GM19043 (cell line): ENCODE measurements at regions not wholly inside any gene's neighbourhood (a gene's known extent, or its start where the extent isn't known, plus 50 kb on each side); places are given as distances from the start of the nearest gene placed in this dataset.
"Not testable (repeated sequence)": the region's sequence is repeated elsewhere in the genome, so short reads cannot be mapped to it uniquely, and the experiment has no call there.

Experiments
- ATAC-seq: cut with Tn5 transposase; IDR thresholded peaks from one replicate; pipeline ENCODE4 v1.9.1; 2021; ENCODE audit warnings: low read depth; ENCODE audit not compliant: unreplicated experiment

DNA sequence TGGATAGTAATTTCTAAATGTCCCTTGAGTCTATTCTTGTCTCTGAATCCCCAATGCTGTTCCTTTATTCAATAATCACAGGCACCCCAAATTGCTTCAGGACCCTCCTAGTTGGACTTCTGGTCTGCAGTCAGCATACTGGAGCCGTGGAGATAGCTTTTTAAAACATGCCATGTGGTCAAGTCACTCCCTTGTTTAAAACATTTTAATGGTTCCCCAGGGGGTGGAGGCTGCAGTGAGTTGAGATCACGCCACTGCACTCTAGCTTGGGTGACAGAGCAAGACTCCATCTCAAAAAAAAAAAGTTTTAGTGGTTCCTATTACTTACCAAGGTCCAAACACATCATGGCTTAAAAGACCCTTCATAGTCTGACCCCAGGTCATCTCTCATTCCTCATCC, 220.3 kb downstream of the ADAMTS15 start:
- no peak for ATAC-seq

DNA sequence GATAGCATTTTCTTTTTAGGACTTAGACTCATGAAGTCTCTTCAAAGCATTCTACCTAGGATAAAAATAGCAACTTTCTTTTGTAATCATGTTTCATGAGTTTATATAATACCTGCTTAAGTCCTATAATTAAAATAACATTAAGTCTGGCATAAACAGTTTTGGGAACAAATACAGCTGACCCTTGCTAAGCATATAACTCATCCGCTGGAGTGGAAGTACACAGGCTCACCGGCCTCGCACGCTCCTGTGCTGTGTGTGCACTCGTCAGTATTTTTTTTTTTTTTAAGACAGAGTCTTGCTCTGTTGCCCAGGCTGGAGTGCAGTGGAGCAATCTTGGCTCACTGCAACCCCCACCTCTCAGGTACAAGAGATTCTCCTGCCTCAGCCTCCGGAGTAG, 221.8 kb downstream of the ADAMTS15 start:
- ATAC-seq = no peak

DNA sequence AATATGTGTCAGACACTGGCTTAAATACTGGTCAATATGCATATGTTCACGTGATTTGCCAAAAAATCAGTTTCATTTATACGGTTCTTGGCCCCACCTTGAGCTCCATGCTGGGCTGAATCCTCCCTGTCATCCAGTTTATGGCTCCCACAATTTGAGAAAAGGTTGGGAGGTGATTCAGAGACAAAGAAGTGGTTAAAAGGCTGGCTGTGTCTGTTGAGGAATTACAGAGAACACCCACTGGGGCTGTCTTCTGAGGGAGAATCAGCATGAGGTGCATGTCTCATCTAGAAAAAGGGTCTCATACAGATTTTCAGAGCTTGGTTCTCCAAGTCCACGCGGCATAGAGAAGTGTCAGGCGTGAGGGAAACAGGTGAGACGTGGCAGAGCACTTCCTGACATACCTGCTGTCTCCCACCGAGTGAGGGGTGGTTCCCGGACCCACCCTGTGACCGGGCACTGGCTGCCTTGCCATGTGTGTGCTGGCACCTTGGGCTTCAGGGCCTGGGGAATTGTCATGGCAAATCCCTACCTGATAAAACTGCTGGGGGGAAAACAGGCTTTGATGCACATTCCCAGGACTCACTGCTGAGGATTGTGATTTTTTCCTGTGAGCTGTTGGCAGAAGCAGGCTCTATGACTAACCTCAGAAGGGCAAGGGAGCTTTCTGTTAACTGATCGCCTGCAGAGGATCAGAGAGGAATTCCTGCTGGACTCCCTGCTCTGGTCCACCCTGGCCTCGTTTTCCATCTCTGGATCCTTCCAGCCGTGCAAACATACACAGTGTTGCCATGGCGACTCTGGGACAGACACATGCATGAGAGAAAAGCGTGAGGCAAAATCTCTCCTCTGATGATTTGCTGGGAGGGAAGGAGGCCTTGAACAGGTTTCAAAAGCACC, 223.6 kb downstream of the ADAMTS15 start:
- ATAC-seq = no peak

DNA sequence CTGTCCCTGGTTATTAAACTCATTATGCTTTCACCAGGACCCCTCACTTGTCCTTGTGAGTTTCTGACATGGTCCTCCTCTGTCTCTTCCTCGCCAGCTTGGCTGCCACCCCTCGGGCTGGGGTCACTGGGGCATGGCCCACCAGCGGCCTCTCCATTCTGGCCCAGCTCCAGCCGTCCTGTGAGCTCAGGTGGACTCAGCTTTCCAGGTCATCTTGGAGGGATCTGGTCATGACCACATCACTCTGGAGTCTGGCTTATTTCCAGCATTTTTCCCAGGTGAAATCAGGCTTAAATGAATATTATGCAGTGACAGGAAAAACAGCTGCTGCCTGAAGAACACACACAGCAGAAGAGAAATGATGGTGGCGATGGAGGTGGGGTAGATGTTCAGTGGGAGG, 224.5 kb downstream of the ADAMTS15 start:
- ATAC-seq = no peak

DNA sequence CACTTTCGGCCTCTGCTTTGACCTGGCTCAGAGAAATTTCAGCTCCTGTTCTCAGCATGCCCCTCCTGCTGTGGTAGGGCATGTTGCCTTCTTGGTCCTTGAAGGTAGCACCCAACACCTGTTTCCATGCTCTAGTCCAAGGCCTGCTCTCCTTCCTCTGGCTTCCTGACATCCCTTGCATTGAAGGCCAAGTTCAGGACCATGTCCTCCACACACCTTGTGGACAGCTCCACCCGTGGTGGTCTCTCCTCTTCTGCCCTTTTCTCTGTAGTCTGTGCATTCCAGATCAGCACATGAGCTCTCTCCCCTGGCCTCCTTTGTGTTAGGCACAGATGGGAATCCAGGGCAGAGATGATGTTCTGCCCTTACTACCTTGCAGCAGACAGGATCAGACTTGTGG, 225.3 kb downstream of the ADAMTS15 start:
- no peak for ATAC-seq

DNA sequence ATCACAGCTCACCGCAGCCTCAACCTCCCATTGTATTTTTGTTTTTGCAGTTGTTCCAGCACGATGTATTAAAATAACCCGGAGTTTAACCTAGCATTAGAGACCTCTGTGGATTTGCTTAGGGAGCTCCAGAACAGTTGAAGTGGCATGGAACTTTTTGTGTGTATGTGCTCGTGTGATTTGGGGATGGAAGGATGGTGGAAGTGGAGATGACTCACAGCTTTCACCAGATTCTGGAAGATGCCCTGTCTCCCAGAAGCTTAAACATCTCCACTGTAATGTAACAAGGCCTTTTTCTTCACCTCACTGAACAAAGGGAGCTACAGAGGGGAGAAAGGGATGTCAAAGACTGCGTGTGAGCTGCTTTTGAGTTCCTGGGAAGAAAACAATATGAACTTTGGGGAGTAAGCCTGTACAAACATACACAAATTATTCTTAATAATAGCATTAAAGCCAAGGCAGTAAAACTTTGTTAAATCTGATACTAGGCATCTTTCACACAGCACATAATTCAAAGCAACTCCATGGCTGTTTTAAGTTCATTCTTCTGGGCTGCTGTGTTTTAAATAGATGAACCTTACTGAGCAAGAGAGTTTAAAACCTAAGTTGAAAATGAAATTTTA, 226.4 kb downstream of the ADAMTS15 start:
- no peak for ATAC-seq

DNA sequence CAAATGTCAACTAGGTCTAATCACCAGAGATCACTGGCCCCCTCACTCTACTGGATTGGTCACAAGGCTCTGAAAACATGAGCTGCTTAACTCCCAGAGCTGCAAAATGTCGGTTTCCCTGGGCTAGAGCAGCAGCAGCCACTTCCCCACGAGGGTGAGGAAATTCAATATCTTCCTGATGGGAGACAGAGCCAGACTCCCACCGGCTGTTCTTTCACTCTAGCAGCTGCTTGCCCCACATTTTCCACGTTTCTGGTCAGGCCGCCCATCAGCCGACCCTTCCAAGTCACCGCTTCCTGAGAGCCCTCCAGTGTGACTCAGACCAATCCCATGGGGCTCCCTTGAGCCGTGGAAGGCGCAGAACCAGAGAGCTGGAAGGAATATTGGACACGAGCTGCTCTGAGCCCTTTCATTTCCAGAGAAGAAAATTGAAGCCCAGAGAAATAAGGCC, 227.0 kb downstream of the ADAMTS15 start:
- ATAC-seq = no peak

DNA sequence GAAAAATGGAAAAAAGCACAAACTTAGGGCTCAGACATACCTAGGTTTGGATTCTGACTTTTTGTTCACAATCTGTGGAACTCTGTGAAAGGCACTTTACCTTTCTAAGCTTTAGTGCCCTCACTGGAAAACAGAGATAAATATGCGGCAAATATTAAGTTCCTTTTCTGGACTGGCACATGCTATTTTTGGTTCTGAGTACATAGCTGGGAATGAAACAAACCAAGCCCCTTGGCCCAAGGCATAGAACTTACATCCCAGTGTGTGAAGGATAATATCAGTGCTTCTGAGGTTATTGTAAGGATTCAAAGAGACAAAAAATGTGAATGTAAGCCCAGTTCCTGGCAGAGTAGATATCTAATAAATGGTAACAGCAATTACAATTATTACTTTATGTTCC, 227.5 kb downstream of the ADAMTS15 start:
- ATAC-seq = no peak

DNA sequence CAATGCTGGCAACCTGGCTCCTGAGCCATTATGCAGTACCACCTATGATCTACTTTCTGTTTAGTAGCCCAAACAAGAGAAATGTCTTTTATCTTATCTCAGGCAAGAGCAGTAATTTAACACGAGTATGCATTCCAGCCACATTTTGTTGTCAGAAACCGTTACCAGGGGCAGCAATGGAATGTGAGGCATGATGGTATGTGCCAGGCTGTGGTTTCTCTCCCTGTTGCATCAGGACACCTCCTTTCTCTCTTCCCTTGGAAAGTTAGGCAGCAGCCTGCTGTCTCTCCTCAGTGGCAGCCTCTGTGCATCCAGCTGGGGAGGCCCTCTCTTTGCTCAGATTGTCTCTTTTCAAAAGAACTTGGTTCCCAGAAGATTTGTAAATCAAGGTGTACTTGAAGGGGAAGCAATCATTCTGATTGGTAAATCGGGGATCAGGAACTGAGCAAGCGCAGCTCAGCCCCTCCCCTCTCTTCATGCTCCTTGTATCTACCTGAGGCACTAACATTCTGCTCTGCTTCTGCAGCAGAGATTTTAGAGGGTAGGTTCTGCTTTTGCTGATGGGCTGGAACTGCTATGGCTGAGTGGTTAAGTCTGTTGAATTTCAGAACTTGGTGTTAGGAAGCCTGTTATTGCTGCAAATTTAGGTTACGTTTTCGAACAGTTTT, 229.2 kb downstream of the ADAMTS15 start:
- no peak for ATAC-seq

DNA sequence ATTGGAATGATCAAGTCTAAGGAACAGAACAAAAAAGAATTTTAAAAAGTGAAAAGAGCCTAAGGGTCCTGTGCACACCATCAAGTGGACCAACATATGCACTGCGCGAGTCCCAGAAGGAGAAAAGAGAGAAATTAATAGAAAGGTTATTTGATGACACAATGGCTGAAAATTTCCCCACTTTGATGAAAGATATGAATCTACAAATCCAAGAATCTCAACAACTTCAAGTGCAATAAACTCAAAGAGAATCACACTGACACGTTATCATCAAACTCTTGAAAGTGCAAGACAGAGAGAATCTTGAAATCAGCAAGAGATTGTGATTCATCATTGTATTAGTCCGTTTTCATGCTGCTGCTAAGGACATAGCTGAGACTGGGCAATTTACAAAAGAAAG, 230.8 kb downstream of the ADAMTS15 start:
- no peak for ATAC-seq

DNA sequence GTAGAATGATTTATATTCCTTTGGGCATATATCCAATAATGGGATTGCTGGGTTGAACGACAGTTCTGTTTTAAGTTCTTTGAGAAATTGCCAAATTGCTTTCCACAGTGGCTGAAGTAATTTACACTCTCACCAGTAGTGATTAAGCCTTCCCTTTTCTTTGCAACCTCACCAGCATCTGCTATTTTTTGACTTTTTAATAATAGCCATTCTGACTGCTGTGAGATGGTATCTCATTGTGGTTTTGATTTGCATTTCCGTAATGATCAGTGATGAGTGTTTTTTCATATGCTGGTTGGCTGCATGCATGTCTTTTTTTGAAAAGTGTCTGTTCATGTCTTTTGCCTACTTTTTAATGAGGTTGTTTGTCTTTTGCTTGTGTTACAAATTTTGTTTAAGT, 233.8 kb downstream of the SNX19 start:
- ATAC-seq = not testable (repeated sequence)

DNA sequence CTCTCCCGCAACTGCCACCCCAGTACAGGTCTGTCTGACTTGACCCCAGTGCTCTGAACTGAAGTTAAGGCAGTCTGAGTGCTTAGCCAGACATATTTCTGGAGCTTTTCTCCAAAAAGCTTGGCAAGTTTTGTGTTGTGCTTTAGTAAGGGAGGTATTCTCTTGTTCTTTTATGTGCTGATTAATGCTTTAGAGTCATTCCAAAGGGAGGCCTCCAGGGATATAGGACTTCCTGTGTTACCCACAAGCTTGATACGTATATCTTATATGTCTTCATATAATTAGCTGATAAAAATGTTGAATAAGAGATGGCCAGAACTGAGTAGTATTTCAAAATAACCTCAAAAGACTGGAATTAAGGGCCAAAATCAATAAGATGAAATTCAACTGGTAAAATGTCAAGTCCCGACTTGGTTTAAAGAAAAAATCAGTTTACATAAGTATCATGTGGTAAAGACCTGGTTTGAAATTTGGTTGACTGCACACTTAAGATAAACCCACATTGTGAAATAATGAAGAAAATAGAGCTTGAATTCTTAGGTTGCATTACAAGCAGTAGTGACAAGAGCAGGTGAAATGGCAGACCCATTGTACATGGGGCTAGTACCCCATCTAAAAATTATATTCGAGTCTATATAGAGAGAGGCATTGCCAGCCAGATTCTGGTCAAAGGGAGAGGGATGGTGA, 226.9 kb downstream of the SNX19 start:
- no peak for ATAC-seq

DNA sequence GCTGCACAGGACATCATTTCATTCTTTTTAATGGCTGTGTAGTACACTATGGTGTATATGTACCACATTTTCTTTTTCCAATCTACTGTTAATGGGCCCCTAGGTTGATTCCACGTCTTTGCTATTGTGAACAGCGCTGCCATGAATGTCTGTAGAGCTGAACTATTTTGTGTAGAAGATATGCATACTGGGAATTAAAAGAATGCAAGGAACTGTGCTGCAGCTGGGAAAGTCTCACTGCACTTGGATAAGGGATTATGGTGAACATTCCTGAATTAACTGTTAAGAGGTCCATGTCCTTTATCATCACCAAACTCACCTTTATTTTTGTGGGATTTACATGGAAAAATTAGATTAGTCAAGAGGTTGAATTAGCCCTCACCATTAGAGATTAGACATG, 224.7 kb downstream of the SNX19 start:
- ATAC-seq = no peak

DNA sequence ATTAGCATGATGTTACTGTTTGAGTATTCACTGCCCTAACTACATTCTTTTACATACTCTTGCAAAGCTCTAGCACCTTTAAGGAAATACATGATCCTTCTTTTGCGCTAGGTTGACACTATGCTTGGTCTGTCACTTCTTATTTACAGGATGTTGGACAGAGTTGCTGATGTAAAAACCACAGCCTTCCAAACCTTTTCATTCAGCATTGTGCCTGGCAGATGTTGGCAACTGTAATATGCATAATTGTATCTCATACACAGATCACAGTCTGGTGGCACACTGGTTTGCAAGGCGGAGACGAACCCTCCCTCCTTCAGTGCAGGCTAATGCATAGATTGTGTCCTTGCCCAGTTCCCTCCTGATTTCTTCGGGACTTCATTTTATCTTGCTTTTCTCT, 224.1 kb downstream of the SNX19 start:
- ATAC-seq = no peak

DNA sequence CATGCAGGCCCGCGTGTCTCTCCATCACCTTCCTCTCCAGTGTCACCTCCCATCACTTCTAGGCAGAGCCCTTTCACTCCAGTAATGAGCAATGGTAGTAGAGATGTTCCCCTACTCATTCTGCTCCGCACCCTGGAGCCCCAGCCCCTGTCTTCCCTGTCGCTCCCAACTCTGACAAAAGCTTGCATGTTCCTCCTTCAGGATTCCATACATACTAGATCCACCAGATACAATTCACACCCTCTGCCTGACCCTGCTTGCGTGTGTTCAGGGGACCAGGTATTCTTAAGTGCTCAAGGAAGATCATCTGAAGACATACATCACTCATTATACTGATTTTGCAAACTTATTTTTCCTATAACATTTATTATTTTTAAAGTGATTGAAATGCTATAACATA, 222.7 kb downstream of the SNX19 start:
- no peak for ATAC-seq

DNA sequence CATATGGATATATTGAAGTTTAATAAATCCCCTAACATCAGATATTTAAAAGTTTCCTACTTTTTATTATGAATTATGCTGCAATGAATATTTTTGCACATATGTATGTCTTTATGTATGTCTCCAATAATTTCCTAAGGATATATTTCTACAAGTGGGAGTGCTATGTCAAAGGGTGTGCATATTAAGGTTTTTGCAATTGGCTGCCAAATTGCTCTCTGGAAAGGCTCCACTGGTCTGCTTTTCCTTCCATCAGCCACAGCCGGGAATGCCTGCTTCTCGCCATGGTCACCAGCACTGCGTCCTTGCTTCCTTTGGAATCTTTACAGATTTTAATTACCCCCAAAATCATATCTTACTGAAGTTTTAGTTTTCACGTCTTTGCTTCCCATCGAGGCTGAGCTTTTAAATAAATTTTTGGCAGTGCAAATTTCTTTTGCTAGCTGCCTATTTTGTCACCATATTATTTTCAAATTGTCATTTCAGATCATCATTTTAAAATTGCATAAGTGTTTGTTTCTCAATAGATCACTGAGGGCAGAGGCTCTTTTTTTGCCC, 221.7 kb downstream of the SNX19 start:
- ATAC-seq = no peak

DNA sequence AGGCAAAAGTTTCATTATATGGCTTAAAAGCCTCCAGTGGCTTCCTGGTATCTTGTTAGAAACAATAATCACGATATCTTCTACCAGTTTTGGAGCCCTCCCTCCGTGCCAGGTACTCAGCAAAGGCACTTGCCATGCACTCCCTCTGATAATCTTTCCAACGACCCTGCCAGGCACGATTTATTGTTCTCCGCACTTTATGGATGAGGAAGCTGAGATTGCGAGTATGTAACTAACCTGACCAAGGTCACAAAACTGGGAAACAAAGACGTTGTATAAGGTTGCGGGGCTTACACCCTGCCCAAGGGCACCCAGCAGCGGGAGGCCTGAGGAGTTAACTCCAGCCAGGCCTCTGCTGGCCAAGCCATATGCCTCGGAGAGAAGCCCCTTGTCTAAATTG, 218.1 kb downstream of the SNX19 start:
- ATAC-seq = no peak

DNA sequence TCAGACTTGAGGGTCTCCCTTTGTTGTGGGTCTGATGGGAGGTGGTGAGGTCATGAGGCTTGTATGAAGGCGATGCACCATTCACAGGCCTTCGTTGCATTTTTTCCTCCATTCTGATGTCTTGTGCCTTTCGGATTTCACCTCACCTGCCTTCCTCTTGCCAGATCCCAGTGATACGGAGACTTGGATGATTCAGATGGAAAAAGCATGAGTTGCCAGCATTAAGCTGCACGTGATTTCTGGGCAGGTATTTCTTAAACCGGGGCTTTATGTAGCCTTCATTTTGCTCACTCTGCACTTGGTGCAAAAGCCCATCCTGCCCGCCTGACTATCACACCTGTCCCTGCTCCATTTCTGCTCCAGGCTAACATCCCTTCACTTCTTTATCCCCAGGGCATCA, 216.7 kb downstream of the SNX19 start:
- no peak for ATAC-seq

DNA sequence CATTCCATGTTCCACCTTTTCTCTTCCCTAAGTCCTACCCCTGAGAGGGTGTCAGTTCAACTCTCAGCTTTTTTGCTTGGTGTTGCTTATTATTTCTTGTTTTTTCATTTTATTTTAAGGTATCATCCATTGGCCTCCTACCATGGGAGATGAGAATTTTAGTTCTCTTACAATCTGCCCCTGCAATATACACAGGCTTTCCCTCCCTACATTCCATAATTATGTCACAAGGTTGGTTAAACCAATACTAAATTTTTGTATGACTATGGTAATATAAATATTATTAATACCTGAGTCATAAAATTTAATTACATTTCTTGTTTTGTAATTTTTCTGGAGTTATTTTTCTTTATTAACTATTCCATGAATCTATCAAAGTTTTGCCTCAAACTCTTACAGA, 216.2 kb downstream of the SNX19 start:
- no peak for ATAC-seq

DNA sequence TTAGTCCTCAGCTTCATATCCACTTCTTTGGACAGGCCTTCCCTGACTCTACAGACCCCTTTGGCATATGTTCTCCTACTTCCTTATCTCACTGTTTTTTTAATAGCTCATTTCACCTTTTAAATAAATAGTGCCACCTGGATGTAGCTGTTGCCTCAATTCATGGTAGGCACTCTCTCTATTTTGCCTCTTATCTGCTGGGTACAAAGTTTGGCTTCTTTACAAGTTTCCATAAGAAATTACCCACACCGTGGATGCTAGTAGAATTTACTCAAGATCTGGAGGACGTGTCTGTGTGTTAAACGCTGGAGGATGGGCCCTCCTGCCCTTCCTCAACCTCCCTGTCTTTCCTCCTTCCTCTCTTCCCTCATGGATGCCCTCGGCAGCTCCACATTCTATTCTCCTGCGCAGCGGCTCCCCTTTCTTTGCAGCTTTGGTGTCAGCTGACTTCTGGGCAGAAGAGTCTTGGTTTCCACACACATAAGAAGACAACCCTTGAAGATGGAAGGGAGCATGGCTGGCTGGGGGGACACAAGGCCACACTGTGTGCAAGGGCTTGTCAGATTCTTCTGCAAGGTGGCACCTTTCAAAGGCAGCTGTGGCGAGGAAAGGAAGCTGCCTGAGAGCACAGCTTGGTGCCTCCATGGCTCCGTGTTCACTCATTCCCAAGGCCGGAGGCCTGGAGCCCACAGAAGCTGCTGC, 212.6 kb downstream of the SNX19 start:
- no peak for ATAC-seq
